HCT116 (cell line): ENCODE measurements at regions not wholly inside any gene's neighbourhood (a gene's known extent, or its start where the extent isn't known, plus 50 kb on each side); places are given as distances from the start of the nearest gene placed in this dataset.

Source experiments
- EZH2 ChIP-seq: fragments of 200-600 bp; sonication (generic); IDR thresholded peaks from 2 replicates; pipeline ENCODE4 v1.6.1; 2017; ENCODE audit warnings: antibody characterized with exemption, mixed run types
- POLR2A ChIP-seq: IDR thresholded peaks from 2 replicates; pipeline ENCODE4 v1.7.0; 2011; ENCODE audit warnings: borderline replicate concordance; ENCODE audit not compliant: insufficient read depth, insufficient read length; ENCODE audit errors: extremely low read depth
- POLR2AphosphoS5 ChIP-seq: IDR thresholded peaks from 2 replicates; pipeline ENCODE4 v1.6.1; 2011; ENCODE audit warnings: mild to moderate bottlenecking, low read depth, low read length, moderate library complexity
- SP1 ChIP-seq: IDR thresholded peaks from 2 replicates; pipeline ENCODE4 v1.6.1; 2012; ENCODE audit warnings: low read depth
- SRF ChIP-seq: IDR thresholded peaks from 2 replicates; pipeline ENCODE4 v1.6.1; 2012; ENCODE audit warnings: low read depth
- TF ChIP-seq, protein P1 (sequence below), 3 experiments: fragments of 200-600 bp in 1 of 3; sonication (generic) in 1 of 3; IDR thresholded peaks in 2 of 3; conservative IDR thresholded peaks in 1 of 3; 2 replicates each; pipeline ENCODE4 v1.5.1; 2012 to 2017; ENCODE audit warnings: low read depth in 2 of 3, low read length in 2 of 3, antibody characterized with exemption in 1 of 3, borderline replicate concordance in 1 of 3, control low read depth in 1 of 3, mild to moderate bottlenecking in 1 of 3, mixed read lengths in 1 of 3, mixed run types in 1 of 3, moderate library complexity in 1 of 3; ENCODE audit not compliant: insufficient read depth in 1 of 3
- TF ChIP-seq, protein P2 (sequence below): IDR thresholded peaks from 2 replicates; pipeline ENCODE4 v1.6.1; 2012
- TF ChIP-seq, protein P3 (sequence below): IDR thresholded peaks from 2 replicates; pipeline ENCODE4 v1.6.1; 2012

DNA sequence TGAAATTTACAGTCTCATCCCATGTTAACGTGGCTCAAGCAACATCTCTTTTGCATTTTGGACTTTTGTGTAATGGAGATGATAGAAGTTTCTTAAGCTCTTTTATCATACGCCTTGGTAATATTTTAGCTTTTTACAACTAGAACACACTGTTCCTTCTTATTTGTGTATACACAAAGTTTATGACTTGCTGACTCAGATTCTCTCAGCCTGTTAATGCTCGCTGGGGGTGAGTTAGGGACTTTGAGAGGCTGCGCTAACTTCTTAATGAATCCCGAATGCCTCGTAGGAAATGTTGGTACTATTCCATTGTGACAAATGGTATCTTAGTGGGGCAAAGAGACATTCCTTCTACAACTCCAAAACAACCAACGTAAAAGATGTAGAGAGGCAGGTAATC, 509.7 kb downstream of the DOK5 start:
- TF ChIP-seq, protein P1, sequence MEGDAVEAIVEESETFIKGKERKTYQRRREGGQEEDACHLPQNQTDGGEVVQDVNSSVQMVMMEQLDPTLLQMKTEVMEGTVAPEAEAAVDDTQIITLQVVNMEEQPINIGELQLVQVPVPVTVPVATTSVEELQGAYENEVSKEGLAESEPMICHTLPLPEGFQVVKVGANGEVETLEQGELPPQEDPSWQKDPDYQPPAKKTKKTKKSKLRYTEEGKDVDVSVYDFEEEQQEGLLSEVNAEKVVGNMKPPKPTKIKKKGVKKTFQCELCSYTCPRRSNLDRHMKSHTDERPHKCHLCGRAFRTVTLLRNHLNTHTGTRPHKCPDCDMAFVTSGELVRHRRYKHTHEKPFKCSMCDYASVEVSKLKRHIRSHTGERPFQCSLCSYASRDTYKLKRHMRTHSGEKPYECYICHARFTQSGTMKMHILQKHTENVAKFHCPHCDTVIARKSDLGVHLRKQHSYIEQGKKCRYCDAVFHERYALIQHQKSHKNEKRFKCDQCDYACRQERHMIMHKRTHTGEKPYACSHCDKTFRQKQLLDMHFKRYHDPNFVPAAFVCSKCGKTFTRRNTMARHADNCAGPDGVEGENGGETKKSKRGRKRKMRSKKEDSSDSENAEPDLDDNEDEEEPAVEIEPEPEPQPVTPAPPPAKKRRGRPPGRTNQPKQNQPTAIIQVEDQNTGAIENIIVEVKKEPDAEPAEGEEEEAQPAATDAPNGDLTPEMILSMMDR (IDR thresholded peaks at IDR 0.05 in 2 of 3, conservative IDR thresholded peaks at IDR 0.05 in 1 of 3; ENCODE audit: borderline replicate concordance in 1 of 3, insufficient read depth in 1 of 3, low read depth in 2 of 3, low read length in 2 of 3): no peak
- TF ChIP-seq EZH2 (no peak), POLR2A (no peak), POLR2AphosphoS5 (no peak), SRF (no peak), SP1 (no peak)
- TF ChIP-seq, protein P2, sequence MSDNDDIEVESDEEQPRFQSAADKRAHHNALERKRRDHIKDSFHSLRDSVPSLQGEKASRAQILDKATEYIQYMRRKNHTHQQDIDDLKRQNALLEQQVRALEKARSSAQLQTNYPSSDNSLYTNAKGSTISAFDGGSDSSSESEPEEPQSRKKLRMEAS: no peak
- TF ChIP-seq, protein P3, sequence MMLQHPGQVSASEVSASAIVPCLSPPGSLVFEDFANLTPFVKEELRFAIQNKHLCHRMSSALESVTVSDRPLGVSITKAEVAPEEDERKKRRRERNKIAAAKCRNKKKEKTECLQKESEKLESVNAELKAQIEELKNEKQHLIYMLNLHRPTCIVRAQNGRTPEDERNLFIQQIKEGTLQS: no peak
